Left ventricle myocardium superior (tissue), 1 donor: ENCODE measurements at regions not wholly inside any gene's neighbourhood (a gene's known extent, or its start where the extent isn't known, plus 50 kb on each side); places are given as distances from the start of the nearest gene placed in this dataset.

Source experiments
- ATAC-seq: fragments of 200-7000 bp; cut with Tn5 transposase; one replicate; pipeline ENCODE4 v1.9.1; 2020; ENCODE audit warnings: mild to moderate bottlenecking, moderate library complexity
- DNase-seq: peaks from one replicate; pipeline ENCODE4 v3.0.0-alpha.2; 2020
- intact Hi-C: fragments of 100-400 bp; cut with micrococcal nuclease; formaldehyde crosslinking; loops from one replicate; pipeline ENCODE4 v1.11.0; 2022
- donor health status: DM: no; HTN: yes; CAD: no; lungs with severe emphysema.

- no peak for ATAC-seq
- DNase-seq: no peak
- intact Hi-C loops: no loop called here
Measured at GRCh38 chr12:18943200-18943599, 186.3 kb upstream of the PLEKHA5 start.

- intact Hi-C loops: no loop called here
- DNase-seq (no peak), ATAC-seq (no peak)
Measured at GRCh38 chr12:18946106-18946505, 183.4 kb upstream of the PLEKHA5 start.

GRCh38 chr12:18951218-18951617 is 178.3 kb upstream of the PLEKHA5 start:
- ATAC-seq: no peak
- intact Hi-C loops: no loop called here
- no peak for DNase-seq

- ATAC-seq (no peak), DNase-seq (no peak)
- intact Hi-C loops: no loop called here
Measured at GRCh38 chr12:18953505-18953904, 176.0 kb upstream of the PLEKHA5 start.

- intact Hi-C loops: no loop called here
- DNase-seq (no peak), ATAC-seq (peak; percentile 37)
Measured at GRCh38 chr12:18955594-18955993, 173.9 kb upstream of the PLEKHA5 start.

- ATAC-seq (no peak), DNase-seq (no peak)
- intact Hi-C loops: no loop called here
Measured at GRCh38 chr12:18965203-18965602, 164.3 kb upstream of the PLEKHA5 start.

- DNase-seq: no peak
- no peak for ATAC-seq
- intact Hi-C loops: no loop called here
Measured at GRCh38 chr12:18966954-18967353, 162.6 kb upstream of the PLEKHA5 start.

- no peak for DNase-seq
- no peak for ATAC-seq
- intact Hi-C loops: no loop called here
Measured at GRCh38 chr12:18967814-18968213, 161.7 kb upstream of the PLEKHA5 start.

GRCh38 chr12:18969512-18969911 is 160.0 kb upstream of the PLEKHA5 start:
- no peak for ATAC-seq
- intact Hi-C loops: no loop called here
- no peak for DNase-seq

GRCh38 chr12:18970603-18971002 is 158.9 kb upstream of the PLEKHA5 start:
- intact Hi-C loops: no loop called here
- ATAC-seq (no peak), DNase-seq (no peak)

- ATAC-seq: no peak
- no peak for DNase-seq
- intact Hi-C loops: no loop called here
Measured at GRCh38 chr12:18971932-18972331, 157.6 kb upstream of the PLEKHA5 start.

- intact Hi-C loops: no loop called here
- DNase-seq (no peak), ATAC-seq (no peak)
Measured at GRCh38 chr12:18975933-18976332, 153.6 kb upstream of the PLEKHA5 start.

GRCh38 chr12:18979401-18980126 is 150.0 kb upstream of the PLEKHA5 start:
- DNase-seq: no peak
- peak; percentile 33 for ATAC-seq
- intact Hi-C loops: no loop called here

GRCh38 chr12:18981732-18982131 is 147.8 kb upstream of the PLEKHA5 start:
- intact Hi-C loops: no loop called here
- DNase-seq (no peak), ATAC-seq (no peak)

- ATAC-seq (no peak), DNase-seq (no peak)
- intact Hi-C loops: no loop called here
Measured at GRCh38 chr12:18982226-18982949, 147.1 kb upstream of the PLEKHA5 start.

- DNase-seq: no peak
- intact Hi-C loops: no loop called here
- no peak for ATAC-seq
Measured at GRCh38 chr12:18983854-18984253, 145.7 kb upstream of the PLEKHA5 start.

GRCh38 chr12:18990856-18991255 is 138.7 kb upstream of the PLEKHA5 start:
- ATAC-seq: no peak
- intact Hi-C loops: no loop called here

GRCh38 chr12:18992336-18992735 is 137.2 kb upstream of the PLEKHA5 start:
- no peak for ATAC-seq
- intact Hi-C loops: no loop called here
- DNase-seq: no peak

More at GRCh38 chr12:18990856-18991255, 138.7 kb upstream of the PLEKHA5 start:
- no peak for DNase-seq

GRCh38 chr12:18998343-18999261 is 130.9 kb upstream of the PLEKHA5 start:
- no peak for ATAC-seq
- intact Hi-C loops: no loop called here
- no peak for DNase-seq

- DNase-seq (no peak), ATAC-seq (no peak)
- intact Hi-C loops: no loop called here
Measured at GRCh38 chr12:19000836-19001235, 128.7 kb upstream of the PLEKHA5 start.
